ENCODE measurements at regions not wholly inside any gene's neighbourhood (a gene's known extent, or its start where the extent isn't known, plus 50 kb on each side); places are given as distances from the start of the nearest gene placed in this dataset.

DNA sequence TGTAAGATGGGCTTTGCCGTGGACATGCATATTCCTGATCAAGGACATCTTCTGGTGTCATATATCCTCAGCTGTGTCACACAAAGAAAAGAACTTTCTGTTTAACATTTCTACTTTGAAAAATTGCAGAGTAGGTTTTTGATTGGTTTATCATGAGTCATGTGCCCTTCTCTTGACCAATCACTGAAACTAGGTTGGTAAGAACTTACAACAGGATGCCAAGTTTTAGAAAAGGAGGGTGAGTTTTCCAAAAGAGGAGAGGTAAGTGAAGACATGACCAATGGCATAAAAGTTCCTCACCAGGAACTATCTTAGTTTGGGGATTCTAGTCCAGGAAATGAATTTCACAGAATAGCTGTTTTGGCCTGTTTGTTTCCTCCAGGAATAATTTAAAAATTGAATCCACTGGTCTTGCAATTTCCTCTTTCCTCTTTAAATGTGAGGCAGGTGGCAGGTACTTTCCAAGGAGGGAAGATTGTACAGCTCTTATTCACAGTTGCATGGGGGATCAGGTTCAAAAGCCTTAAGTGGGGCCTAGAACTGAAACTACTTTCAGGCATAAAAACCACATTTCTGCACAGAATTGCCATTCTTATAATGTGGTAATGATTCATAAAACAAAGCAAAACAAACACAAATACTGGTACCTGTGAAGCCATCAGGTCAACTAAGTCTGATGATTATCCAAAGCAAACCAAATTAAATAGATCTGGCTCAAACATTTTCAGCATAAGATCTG is 1114.5 kb upstream of the LCORL start:
- no peaks in the 10 kb centered on the region for H3K4me1 ChIP-seq (ENCODE audit: control insufficient read depth, extremely low read depth, insufficient read depth, low read length)
- ChIA-PET POLR2A (no interaction called here), CTCF (no interaction called here)
- DNase-seq (ENCODE audit: low read depth, low spot score), result no peak
- no peak overlapping the region for H3K9ac ChIP-seq (replicated peaks; ENCODE audit: extremely low read depth, insufficient read depth, low read length)
- no peaks in the 10 kb centered on the region for H3K9me3 ChIP-seq (replicated peaks; ENCODE audit: control insufficient read depth, insufficient read depth, low read length)
- BruUV-seq (replicated peaks), result no TSS peak
- H4K20me1 ChIP-seq (replicated peaks; ENCODE audit: control insufficient read depth, extremely low read depth, insufficient read depth, low read length), result no peaks in the 10 kb centered on the region
- intact Hi-C loops (cut with micrococcal nuclease) (no loop called here), dilution Hi-C loops (cut with MboI; ENCODE audit: extremely low pct_ligation_motif_present, low sequenced_read_pairs) (no loop called here)
- no peaks in the 10 kb centered on the region for H3K27me3 ChIP-seq (ENCODE audit: control insufficient read depth in 2 of 2, insufficient read depth in 2 of 2, low read length in 2 of 2)
- no peak for FAIRE-seq
- no peak overlapping the region for H3K27ac ChIP-seq (ENCODE audit: insufficient read depth, low read depth, low read length)
- TF ChIP-seq JUN (IDR thresholded peaks at IDR 0.05; ENCODE audit: borderline replicate concordance, insufficient read depth, insufficient read length, low read depth), result no peak
- TF ChIP-seq POLR2A (IDR thresholded peaks at IDR 0.05; ENCODE audit: low read depth, low read length), result no peak
- TF ChIP-seq EZH2 (IDR thresholded peaks at IDR 0.05; ENCODE audit: borderline replicate concordance, low read depth, low read length, severe bottlenecking), result no peak
- TF ChIP-seq, protein P1, sequence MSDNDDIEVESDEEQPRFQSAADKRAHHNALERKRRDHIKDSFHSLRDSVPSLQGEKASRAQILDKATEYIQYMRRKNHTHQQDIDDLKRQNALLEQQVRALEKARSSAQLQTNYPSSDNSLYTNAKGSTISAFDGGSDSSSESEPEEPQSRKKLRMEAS (IDR thresholded peaks at IDR 0.05; ENCODE audit: insufficient read depth, insufficient read length), result no peak
- TF ChIP-seq FOS (IDR thresholded peaks at IDR 0.05; ENCODE audit: borderline replicate concordance, insufficient read depth, low read length), result no peak
- TF ChIP-seq, protein P2, sequence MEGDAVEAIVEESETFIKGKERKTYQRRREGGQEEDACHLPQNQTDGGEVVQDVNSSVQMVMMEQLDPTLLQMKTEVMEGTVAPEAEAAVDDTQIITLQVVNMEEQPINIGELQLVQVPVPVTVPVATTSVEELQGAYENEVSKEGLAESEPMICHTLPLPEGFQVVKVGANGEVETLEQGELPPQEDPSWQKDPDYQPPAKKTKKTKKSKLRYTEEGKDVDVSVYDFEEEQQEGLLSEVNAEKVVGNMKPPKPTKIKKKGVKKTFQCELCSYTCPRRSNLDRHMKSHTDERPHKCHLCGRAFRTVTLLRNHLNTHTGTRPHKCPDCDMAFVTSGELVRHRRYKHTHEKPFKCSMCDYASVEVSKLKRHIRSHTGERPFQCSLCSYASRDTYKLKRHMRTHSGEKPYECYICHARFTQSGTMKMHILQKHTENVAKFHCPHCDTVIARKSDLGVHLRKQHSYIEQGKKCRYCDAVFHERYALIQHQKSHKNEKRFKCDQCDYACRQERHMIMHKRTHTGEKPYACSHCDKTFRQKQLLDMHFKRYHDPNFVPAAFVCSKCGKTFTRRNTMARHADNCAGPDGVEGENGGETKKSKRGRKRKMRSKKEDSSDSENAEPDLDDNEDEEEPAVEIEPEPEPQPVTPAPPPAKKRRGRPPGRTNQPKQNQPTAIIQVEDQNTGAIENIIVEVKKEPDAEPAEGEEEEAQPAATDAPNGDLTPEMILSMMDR (IDR thresholded peaks at IDR 0.05; ENCODE audit: extremely low read depth in 1 of 2, insufficient read depth in 1 of 2, low read depth in 1 of 2, low read length in 2 of 2), result no peak
- TF ChIP-seq MYC (IDR thresholded peaks at IDR 0.05; ENCODE audit: low read depth, low read length), result no peak
- TF ChIP-seq GATA2 (IDR thresholded peaks at IDR 0.05; ENCODE audit: insufficient read depth, insufficient read length, low read depth, low read length), result no peak
- H2AFZ ChIP-seq (ENCODE audit: low read depth, low read length), result no peak overlapping the region
- no peaks in the 10 kb centered on the region for H3K9me1 ChIP-seq (replicated peaks; ENCODE audit: control insufficient read depth, extremely low read depth, insufficient read depth, low read length)
- H3K36me3 ChIP-seq (ENCODE audit: control insufficient read depth in 2 of 2, extremely low read depth in 1 of 2, insufficient read depth in 2 of 2, low read length in 2 of 2), result no peaks in the 10 kb centered on the region
- H3K4me2 ChIP-seq (ENCODE audit: insufficient read depth, low read length), result no peak overlapping the region
- H3K79me2 ChIP-seq (ENCODE audit: control insufficient read depth, insufficient read depth, low read length), result no peaks in the 10 kb centered on the region
- no peak overlapping the region for H3K4me3 ChIP-seq (replicated peaks in 1 of 3; ENCODE audit: insufficient read depth in 1 of 3, low read depth in 1 of 3, low read length in 3 of 3)

Measured in endothelial cell of umbilical vein (primary cell).